GM19023 (cell line): ENCODE measurements at regions not wholly inside any gene's neighbourhood (a gene's known extent, or its start where the extent isn't known, plus 50 kb on each side); places are given as distances from the start of the nearest gene placed in this dataset.
"Not testable (repeated sequence)": the region's sequence is repeated elsewhere in the genome, so short reads cannot be mapped to it uniquely, and the experiment has no call there.

Experiments used
- ATAC-seq: cut with Tn5 transposase; IDR thresholded peaks from one replicate; pipeline ENCODE4 v1.9.1; 2021; ENCODE audit warnings: mild to moderate bottlenecking, moderate library complexity; ENCODE audit not compliant: unreplicated experiment

GRCh38 chr4:188911199-188911598 lies 772.0 kb downstream of the TRIML1 start:
- no peak for ATAC-seq

GRCh38 chr4:188911707-188912106 lies 772.5 kb downstream of the TRIML1 start:
- ATAC-seq: no peak

GRCh38 chr4:188915175-188915574 lies 775.9 kb downstream of the TRIML1 start:
- no peak for ATAC-seq

GRCh38 chr4:188918787-188919186 lies 779.5 kb downstream of the TRIML1 start:
- no peak for ATAC-seq

- ATAC-seq: no peak
Observed at GRCh38 chr4:188930822-188931221, 791.6 kb downstream of the TRIML1 start.

- ATAC-seq: no peak
Observed at GRCh38 chr4:188934320-188934962, 795.2 kb downstream of the TRIML1 start.

GRCh38 chr4:188941524-188942119 lies 802.4 kb downstream of the TRIML1 start:
- no peak for ATAC-seq

GRCh38 chr4:188942606-188943005 lies 803.4 kb downstream of the TRIML1 start:
- ATAC-seq: no peak

- ATAC-seq: no peak
Observed at GRCh38 chr4:188949596-188949995, 810.4 kb downstream of the TRIML1 start.

GRCh38 chr4:188955066-188955465 lies 815.8 kb downstream of the TRIML1 start:
- ATAC-seq: no peak

- ATAC-seq: no peak
Observed at GRCh38 chr4:188956566-188956965, 817.3 kb downstream of the TRIML1 start.

GRCh38 chr4:188958346-188958745 lies 819.1 kb downstream of the TRIML1 start:
- no peak for ATAC-seq

GRCh38 chr4:188959424-188959823 lies 820.2 kb downstream of the TRIML1 start:
- no peak for ATAC-seq

- no peak for ATAC-seq
Observed at GRCh38 chr4:188960411-188961093, 821.3 kb downstream of the TRIML1 start.

GRCh38 chr4:188971125-188971524 lies 831.9 kb downstream of the TRIML1 start:
- no peak for ATAC-seq

GRCh38 chr4:188975271-188975670 lies 836.0 kb downstream of the TRIML1 start:
- ATAC-seq: no peak

GRCh38 chr4:188976644-188977115 lies 837.4 kb downstream of the TRIML1 start:
- no peak for ATAC-seq

- not testable (repeated sequence) for ATAC-seq
Observed at GRCh38 chr4:188977232-188977631, 838.0 kb downstream of the TRIML1 start.

GRCh38 chr4:188984518-188984917 lies 845.3 kb downstream of the TRIML1 start:
- no peak for ATAC-seq

GRCh38 chr4:188986271-188986689 lies 847.0 kb downstream of the TRIML1 start:
- no peak for ATAC-seq

- no peak for ATAC-seq
Observed at GRCh38 chr4:188987011-188987410, 847.8 kb downstream of the TRIML1 start.

GRCh38 chr4:188988131-188988530 lies 848.9 kb downstream of the TRIML1 start:
- ATAC-seq: no peak
